SU-DHL-6 (cell line): ENCODE measurements at regions not wholly inside any gene's neighbourhood (a gene's known extent, or its start where the extent isn't known, plus 50 kb on each side); places are given as distances from the start of the nearest gene placed in this dataset.

Experiments used
- H2AFZ ChIP-seq: fragments of 200-600 bp; sonication (generic); 2 replicates; pipeline ENCODE4 v1.6.1; 2014; ENCODE audit warnings: low read depth, mild to moderate bottlenecking, moderate library complexity, mixed read lengths, antibody characterized with exemption, low read length; ENCODE audit not compliant: severe bottlenecking
- H3F3A ChIP-seq: fragments of 200-600 bp; shearing (Covaris generic); 2 replicates; pipeline ENCODE4 v1.6.0; 2016; ENCODE audit warnings: antibody characterized with exemption, mild to moderate bottlenecking; ENCODE audit not compliant: insufficient read depth
- H3K27ac ChIP-seq: fragments of 200-600 bp; sonication (generic); 2 replicates; pipeline ENCODE4 v1.5.1; 2016; ENCODE audit warnings: low read depth, mild to moderate bottlenecking, low read length, moderate library complexity, mixed read lengths
- H3K27me3 ChIP-seq: fragments of 200-600 bp; sonication (generic), shearing (Covaris generic); 2 replicates; pipeline ENCODE4 v1.6.0; 2014; ENCODE audit warnings: mild to moderate bottlenecking, low read length
- H3K36me3 ChIP-seq: fragments of 200-600 bp; sonication (generic); 2 replicates; pipeline ENCODE4 v1.6.1; 2014; ENCODE audit warnings: mild to moderate bottlenecking, low read length, mixed read lengths
- H3K4me2 ChIP-seq: fragments of 300-600, 200-600 bp; shearing (Covaris generic), sonication (generic); 2 replicates; pipeline ENCODE4 v1.6.0; 2014; ENCODE audit warnings: low read length, low read depth, mild to moderate bottlenecking; ENCODE audit not compliant: poor library complexity, severe bottlenecking
- H3K4me3 ChIP-seq: fragments of 200-600 bp; sonication (generic); 2 replicates; pipeline ENCODE4 v1.5.1; 2014; ENCODE audit warnings: antibody characterized with exemption, low read length, mild to moderate bottlenecking, mixed read lengths; ENCODE audit not compliant: insufficient read depth, poor library complexity, severe bottlenecking
- H3K79me2 ChIP-seq: fragments of 200-600 bp; sonication (generic); 2 replicates; pipeline ENCODE4 v1.6.1; 2014; ENCODE audit warnings: mild to moderate bottlenecking, low read length, moderate library complexity; ENCODE audit not compliant: insufficient read depth
- H3K9ac ChIP-seq: fragments of 200-600 bp; sonication (generic); 2 replicates; pipeline ENCODE4 v1.7.0; 2014; ENCODE audit warnings: mild to moderate bottlenecking, low read length
- H3K9me2 ChIP-seq: fragments of 200-600 bp; sonication (generic); replicated peaks from 2 replicates; pipeline ENCODE4 v1.6.1; 2014; ENCODE audit warnings: low read length; ENCODE audit not compliant: insufficient read depth
- H3K9me3 ChIP-seq: fragments of 200-600 bp; sonication (generic); 2 replicates; pipeline ENCODE4 v1.6.1; 2014; ENCODE audit warnings: low read length, mixed read lengths; ENCODE audit not compliant: insufficient read depth
- H4K20me1 ChIP-seq: fragments of 200-600 bp; sonication (generic); 2 replicates; pipeline ENCODE4 v1.6.1; 2014; ENCODE audit warnings: low read depth, mild to moderate bottlenecking, antibody characterized with exemption, low read length, moderate library complexity, mixed read lengths
- EZH2phosphoT487 ChIP-seq: fragments of 200-600 bp; sonication (generic), shearing (Covaris generic); conservative IDR thresholded peaks from 2 replicates; pipeline ENCODE4 v1.6.1; 2018; ENCODE audit warnings: mild to moderate bottlenecking, antibody characterized with exemption, low read length, moderate library complexity, mixed read lengths
- TF ChIP-seq, protein P1 (sequence below): fragments of 200-600 bp; sonication (generic); IDR thresholded peaks from one replicate; pipeline ENCODE4 v1.5.1; 2017; ENCODE audit warnings: antibody characterized with exemption, mild to moderate bottlenecking, low read length, moderate library complexity; ENCODE audit not compliant: insufficient read depth, poor library complexity, severe bottlenecking

GRCh38 chr7:132044247-132044646, 487.8 kb upstream of the PODXL start:
- no peak overlapping the region for H2AFZ ChIP-seq
- no peak overlapping the region for H3K27ac ChIP-seq

DNA sequence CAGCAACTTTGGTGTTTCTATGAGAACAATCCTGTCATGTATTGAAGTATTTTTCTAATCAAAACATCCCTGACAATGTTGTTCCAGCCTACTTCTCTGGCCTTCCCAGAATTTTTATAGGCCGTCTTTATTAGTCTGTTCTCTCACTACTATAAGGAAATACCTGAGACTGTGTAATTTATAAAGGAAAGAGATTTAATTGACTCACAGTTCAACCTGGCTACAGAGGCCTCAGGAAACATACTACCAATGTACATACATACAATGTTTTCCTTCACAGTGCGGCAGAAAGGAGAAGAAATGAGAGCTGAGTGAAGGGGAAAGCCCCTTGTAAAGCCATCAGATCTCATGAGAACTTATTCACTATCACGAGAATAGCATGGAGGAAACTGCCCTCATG, 484.7 kb upstream of the PODXL start:
- Histone ChIP-seq H3K27ac (no peak overlapping the region), H4K20me1 (no peaks in the 10 kb centered on the region), H3K9me2 (no peaks in the 10 kb centered on the region), H3K79me2 (no peaks in the 10 kb centered on the region), H3K4me3 (no peak overlapping the region), H3K36me3 (no peaks in the 10 kb centered on the region), H3K9me3 (no peaks in the 10 kb centered on the region), H2AFZ (no peak overlapping the region), H3K4me2 (no peak overlapping the region), H3F3A (no peaks in the 10 kb centered on the region), H3K27me3 (no peaks in the 10 kb centered on the region), H3K9ac (no peak overlapping the region)
- TF ChIP-seq EZH2phosphoT487, result no peak
- TF ChIP-seq, protein P1, sequence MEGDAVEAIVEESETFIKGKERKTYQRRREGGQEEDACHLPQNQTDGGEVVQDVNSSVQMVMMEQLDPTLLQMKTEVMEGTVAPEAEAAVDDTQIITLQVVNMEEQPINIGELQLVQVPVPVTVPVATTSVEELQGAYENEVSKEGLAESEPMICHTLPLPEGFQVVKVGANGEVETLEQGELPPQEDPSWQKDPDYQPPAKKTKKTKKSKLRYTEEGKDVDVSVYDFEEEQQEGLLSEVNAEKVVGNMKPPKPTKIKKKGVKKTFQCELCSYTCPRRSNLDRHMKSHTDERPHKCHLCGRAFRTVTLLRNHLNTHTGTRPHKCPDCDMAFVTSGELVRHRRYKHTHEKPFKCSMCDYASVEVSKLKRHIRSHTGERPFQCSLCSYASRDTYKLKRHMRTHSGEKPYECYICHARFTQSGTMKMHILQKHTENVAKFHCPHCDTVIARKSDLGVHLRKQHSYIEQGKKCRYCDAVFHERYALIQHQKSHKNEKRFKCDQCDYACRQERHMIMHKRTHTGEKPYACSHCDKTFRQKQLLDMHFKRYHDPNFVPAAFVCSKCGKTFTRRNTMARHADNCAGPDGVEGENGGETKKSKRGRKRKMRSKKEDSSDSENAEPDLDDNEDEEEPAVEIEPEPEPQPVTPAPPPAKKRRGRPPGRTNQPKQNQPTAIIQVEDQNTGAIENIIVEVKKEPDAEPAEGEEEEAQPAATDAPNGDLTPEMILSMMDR, result no peak

More at GRCh38 chr7:132044247-132044646, 487.8 kb upstream of the PODXL start:
- H3K4me3 ChIP-seq, result no peak overlapping the region
- no peaks in the 10 kb centered on the region for H3K36me3 ChIP-seq
- no peaks in the 10 kb centered on the region for H4K20me1 ChIP-seq
- H3K9ac ChIP-seq, result no peak overlapping the region
- no peaks in the 10 kb centered on the region for H3F3A ChIP-seq
- no peak for TF ChIP-seq EZH2phosphoT487
- TF ChIP-seq, protein P1, result no peak
- H3K4me2 ChIP-seq, result no peak overlapping the region
- H3K9me2 ChIP-seq, result no peaks in the 10 kb centered on the region
- no peaks in the 10 kb centered on the region for H3K79me2 ChIP-seq
- no peaks in the 10 kb centered on the region for H3K27me3 ChIP-seq
- no peaks in the 10 kb centered on the region for H3K9me3 ChIP-seq

DNA sequence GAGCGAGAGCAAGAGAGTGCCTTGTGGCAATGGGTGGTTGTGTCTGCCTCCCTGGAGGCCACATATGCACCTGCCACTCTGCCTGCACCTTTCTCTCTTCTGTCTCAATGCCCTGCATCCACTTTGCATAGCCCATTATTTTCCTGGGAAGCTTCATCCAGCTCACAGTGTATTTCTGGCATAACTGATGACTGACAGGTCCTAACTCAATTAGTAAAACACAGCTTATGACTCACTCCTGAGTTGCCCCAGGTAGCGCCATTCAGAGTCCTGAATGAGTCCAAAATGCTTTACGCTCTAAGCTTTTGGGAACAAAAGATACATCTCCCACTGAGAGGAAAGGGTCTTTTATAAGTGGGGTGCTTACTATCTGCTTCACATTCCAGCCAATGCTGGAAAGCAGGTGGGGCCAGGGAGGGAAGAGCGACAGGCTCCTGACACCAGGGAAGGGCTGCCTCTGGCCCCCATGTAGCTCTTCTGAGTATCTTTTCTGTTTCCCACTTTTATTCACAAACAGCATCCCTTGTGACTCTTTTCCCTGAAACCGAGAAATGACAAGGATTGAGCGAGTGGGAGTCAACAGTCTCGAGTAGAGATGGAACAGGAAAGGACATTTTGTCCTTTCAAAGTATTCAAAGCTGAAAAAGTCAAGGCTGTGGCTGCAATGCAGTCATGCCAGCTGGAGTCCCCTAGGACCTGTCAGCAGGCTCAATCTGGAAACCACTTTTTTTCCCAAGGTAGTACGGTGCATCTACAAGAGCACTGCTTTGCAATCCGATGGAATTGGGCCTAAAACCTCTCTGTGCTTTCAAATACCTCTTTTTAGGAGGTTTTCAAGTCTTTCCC, 479.3 kb upstream of the PODXL start:
- H3K27ac ChIP-seq, result no peak overlapping the region
- H3K9me3 ChIP-seq, result no peaks in the 10 kb centered on the region
- no peaks in the 10 kb centered on the region for H3K79me2 ChIP-seq
- H3F3A ChIP-seq, result no peaks in the 10 kb centered on the region
- no peak overlapping the region for H3K4me3 ChIP-seq
- no peaks in the 10 kb centered on the region for H3K36me3 ChIP-seq
- no peak overlapping the region for H2AFZ ChIP-seq
- TF ChIP-seq, protein P1, result no peak
- TF ChIP-seq EZH2phosphoT487, result no peak
- no peaks in the 10 kb centered on the region for H3K9me2 ChIP-seq
- no peaks in the 10 kb centered on the region for H4K20me1 ChIP-seq
- no peaks in the 10 kb centered on the region for H3K27me3 ChIP-seq
- H3K4me2 ChIP-seq, result no peak overlapping the region
- H3K9ac ChIP-seq, result no peak overlapping the region
